GM18517 (cell line): ENCODE measurements at regions not wholly inside any gene's neighbourhood (a gene's known extent, or its start where the extent isn't known, plus 50 kb on each side); places are given as distances from the start of the nearest gene placed in this dataset.
"Not testable (repeated sequence)": the region's sequence is repeated elsewhere in the genome, so short reads cannot be mapped to it uniquely, and the experiment has no call there.

ENCODE experiments used
- ATAC-seq: cut with Tn5 transposase; IDR thresholded peaks from one replicate; pipeline ENCODE4 v1.9.1; 2021; ENCODE audit warnings: mild to moderate bottlenecking, moderate library complexity; ENCODE audit not compliant: unreplicated experiment

DNA sequence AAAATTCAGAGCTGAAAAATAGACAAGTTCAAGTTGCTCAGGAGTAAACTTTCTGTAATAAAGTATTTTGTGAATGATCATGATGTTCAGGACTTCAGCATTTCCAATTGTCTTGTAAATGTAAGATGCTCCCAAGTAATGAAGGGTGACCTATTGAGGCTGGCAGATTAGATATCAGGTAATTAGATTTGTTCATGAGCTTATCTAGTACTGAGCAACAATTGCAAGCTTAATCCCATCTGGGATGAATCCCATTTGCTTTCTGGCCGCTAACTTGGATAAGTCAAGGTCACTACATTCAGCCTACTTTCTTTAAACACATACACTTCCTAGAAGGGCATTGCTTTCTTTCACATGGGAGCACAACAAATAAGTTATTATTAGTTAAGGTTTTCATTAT lies 82.4 kb upstream of the ITGB1 start:
- no peak for ATAC-seq

DNA sequence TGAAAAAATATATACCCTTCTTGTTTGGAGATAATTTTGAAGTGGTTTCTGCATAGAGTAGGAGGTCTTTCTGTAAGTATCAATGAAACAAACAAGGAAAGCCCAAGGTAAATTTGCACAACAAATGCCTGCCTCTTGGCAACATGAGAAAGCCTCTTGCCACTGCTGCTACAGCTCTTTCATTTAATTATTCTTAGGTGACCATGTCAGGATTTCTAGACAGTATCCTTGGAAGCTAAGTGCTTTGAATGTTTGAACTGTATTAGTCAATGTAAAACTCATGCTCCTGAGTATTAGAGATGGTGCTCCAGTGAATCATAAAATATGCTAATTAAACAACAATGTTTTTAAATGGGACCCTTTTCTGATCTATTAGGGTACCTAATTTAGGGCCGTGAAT lies 81.2 kb upstream of the ITGB1 start:
- no peak for ATAC-seq

DNA sequence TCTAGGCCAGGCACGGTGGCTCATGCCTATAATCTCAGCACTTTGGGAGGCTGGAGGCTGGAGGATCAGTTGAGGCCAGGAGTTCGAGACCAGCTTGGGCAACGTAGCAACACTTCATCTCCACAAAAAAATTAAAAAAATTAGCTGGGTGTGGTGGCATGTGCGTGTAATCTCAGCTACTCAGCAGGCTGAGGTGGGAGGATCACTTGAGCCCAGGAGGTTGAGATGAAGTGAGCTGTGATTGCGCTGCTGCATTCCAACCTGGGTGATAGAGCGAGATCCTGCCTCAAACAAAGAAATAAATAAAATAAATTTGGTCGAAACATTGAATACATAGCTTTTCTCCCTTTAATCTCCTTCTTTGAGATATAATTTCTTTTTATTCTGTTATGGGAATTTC lies 80.6 kb upstream of the ITGB1 start:
- ATAC-seq, result no peak

DNA sequence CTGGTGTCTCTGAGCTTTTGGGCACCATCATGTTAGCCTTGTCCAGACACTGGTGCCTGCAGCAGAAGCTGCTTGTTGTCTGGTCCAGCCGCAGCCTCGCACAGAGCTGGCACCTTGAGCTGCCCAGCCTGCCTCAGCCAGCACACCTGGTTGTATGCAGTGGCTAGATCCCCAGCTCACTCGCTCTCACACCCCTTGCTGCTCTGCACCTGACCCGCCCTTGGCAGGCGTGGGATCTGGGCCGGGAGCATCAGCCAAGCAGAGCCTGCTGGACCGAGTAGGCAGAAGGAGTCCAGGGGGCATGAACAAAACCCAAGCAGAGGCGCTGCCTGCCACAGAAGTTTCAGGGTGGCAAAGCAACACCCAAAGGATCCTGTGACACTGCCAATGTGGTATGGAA lies 79.7 kb upstream of the ITGB1 start:
- no peak for ATAC-seq

DNA sequence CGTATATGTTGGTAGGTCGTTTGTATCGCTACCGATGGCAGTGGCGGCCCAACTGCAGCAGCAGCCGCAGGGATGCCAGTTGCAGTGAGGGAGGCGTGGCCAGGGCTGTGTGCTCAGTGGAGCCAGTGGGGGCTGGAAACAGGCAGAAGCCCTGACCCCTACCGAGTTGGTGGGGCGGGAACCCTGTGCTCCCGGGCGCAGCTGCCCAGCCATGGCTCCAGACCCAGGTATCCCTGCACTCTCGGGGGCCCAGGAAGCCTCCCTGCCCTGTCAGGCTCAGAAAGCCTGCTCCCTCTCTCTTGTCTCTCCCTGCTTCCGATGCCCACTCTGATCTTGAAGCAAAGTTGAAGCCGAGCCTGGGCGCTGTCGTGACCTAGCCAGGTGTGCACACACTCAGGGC lies 78.6 kb upstream of the ITGB1 start:
- no peak for ATAC-seq

DNA sequence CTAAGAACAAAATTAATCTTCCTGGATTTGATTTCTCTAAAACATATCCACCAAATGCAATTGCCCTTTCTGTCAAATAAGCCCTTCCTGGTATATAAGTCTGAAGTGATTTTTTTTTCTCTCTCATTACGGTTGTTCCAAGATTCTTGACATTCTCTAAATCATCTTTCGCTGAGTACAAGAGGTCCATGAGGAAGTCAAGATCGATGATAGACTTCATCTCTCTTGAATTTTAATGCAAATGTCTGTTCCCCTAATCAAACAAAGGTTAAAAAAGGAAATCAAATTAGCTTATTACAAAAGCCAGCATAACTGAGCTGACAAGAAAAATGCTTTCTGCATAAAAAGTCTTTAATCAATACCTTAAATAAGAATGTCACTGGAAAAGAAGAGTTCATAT lies 77.4 kb upstream of the ITGB1 start:
- ATAC-seq, result no peak

DNA sequence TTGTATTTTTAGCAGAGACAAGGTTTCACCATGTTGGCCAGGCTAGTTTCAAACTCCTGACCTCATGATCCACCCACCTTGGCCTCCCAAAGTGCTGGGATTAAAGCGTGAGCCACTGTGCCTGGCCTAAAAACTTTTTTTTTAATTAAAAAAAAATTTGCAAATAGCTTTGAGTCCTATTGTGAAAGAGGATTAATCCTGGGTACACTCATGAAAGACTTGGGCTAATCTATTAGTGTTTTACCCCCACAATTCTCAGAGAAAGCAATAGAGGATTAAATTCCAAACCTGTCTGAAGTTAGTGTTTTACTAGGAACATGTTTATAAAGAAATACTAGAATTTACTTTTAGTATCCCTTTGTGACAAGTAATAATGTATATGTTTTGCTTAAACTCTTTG lies 76.9 kb upstream of the ITGB1 start:
- ATAC-seq, result no peak

DNA sequence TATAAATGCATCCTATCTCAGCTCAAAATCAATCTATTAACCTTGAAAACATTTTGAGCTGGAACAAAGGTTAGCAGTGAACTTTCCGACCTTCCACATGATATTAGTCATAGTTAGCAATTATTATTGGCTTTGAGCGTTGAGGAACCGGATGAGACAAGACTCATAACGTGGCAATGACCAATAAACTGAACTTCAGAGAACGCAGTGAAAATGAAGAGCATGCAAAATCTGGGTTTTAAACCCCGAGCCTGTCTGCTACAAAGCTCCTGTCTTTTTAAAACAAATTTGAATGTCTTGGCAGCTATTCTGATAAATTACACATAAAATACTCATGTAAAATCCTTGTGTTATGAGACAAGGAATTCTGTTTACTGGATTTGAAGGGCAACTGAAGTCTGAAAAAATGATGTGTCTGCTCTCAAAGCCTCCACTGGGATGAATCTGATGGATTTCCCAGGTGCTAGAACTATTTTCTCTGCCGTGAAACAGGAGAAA lies 74.7 kb upstream of the ITGB1 start:
- no peak for ATAC-seq

GRCh38 chr10:33031815-33032653 lies 74.0 kb upstream of the ITGB1 start:
- ATAC-seq, result no peak

DNA sequence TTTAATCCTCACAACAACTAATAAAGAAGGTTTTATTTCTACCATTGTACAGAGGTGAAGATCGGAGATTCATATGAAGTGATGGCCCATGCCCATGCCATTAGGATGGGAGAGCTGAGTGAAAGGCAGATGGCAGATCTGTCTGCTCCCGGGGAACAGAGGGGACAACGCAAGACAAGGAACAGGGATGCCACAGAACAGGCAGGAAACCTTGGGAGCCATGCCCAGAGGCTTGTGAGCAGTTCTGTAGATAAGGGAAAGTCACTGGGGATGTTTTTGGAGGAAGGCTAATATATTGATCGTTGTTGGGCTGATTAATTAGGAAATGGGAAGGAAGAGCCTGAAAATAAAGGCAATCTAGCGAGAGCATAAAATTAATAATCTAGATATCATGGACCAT lies 73.1 kb upstream of the ITGB1 start:
- ATAC-seq, result no peak

- not testable (repeated sequence) for ATAC-seq
Measured at GRCh38 chr10:33028515-33028914, 70.5 kb upstream of the ITGB1 start.

GRCh38 chr10:33027088-33027487 lies 69.1 kb upstream of the ITGB1 start:
- ATAC-seq, result no peak

GRCh38 chr10:33026422-33026821 lies 68.4 kb upstream of the ITGB1 start:
- ATAC-seq, result no peak

- ATAC-seq, result no peak
Measured at GRCh38 chr10:33025910-33026309, 67.9 kb upstream of the ITGB1 start.

- ATAC-seq, result no peak
Measured at GRCh38 chr10:33025039-33025438, 67.0 kb upstream of the ITGB1 start.

DNA sequence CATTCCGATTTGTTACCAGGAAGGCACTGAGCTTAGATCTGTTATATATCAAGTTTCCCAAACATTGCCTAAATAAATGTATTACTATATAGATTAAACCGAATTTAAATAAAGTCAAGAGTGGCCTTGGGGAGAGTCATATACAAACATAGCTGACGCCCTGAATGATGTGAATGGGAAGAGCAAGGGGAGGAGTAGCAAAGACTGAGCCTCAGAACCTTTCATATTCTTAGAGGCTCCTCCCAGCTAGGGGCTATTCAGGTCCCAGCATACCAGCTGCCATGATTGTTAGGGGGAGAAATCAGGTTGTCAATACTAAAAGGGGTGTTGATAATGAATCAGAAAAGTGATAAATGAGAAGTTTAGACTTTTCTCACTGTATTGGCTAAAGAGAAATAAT lies 64.7 kb upstream of the ITGB1 start:
- ATAC-seq, result no peak

GRCh38 chr10:33022090-33022489 lies 64.1 kb upstream of the ITGB1 start:
- ATAC-seq, result no peak

DNA sequence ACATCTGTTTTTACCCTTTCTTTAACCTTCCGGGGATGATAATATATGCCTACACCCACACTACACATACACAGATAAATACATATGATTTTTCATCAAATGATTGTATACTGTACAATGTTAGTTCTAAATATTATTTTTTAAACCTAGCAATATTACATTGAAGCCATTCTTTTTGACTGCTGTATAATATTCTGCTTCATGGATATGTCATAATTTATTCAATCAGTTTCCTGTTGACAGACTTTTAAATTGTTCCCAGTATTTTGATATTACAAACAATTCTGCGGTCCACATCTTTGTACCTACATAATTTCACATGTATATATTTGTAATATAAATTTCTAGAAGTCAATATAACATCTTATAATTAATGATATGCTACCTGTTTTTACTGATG lies 59.0 kb upstream of the ITGB1 start:
- ATAC-seq, result no peak

GRCh38 chr10:33015761-33016547 lies 57.9 kb upstream of the ITGB1 start:
- no peak for ATAC-seq

- ATAC-seq, result not testable (repeated sequence)
Measured at GRCh38 chr10:33013331-33013730, 55.3 kb upstream of the ITGB1 start.

GRCh38 chr10:33012306-33012705 lies 54.3 kb upstream of the ITGB1 start:
- ATAC-seq, result no peak
